Ovary (tissue), 3 donors: ENCODE measurements at regions not wholly inside any gene's neighbourhood (a gene's known extent, or its start where the extent isn't known, plus 50 kb on each side); places are given as distances from the start of the nearest gene placed in this dataset.

Source experiments
- POLR2A ChIP-seq: fragments of 450-650 bp; IDR thresholded peaks from one replicate; pipeline ENCODE4 v1.6.1; 2017; ENCODE audit warnings: antibody characterized with exemption, mild to moderate bottlenecking, moderate library complexity
- TF ChIP-seq, protein P1 (sequence below), 3 donors: fragments of 450-650 bp in 2 of 3; fragments of 200-600 bp in 1 of 3; IDR thresholded peaks; one replicate each; pipeline versions ENCODE4 v1.5.1 to v1.8.0; 2016 to 2022; ENCODE audit warnings: antibody characterized with exemption in 3 of 3, mild to moderate bottlenecking in 1 of 3
- donor health status: DM: no; HTN: no; CAD: no.

GRCh38 chr4:156654410-156654809 is 317.2 kb downstream of the PDGFC start:
- TF ChIP-seq, protein P1, sequence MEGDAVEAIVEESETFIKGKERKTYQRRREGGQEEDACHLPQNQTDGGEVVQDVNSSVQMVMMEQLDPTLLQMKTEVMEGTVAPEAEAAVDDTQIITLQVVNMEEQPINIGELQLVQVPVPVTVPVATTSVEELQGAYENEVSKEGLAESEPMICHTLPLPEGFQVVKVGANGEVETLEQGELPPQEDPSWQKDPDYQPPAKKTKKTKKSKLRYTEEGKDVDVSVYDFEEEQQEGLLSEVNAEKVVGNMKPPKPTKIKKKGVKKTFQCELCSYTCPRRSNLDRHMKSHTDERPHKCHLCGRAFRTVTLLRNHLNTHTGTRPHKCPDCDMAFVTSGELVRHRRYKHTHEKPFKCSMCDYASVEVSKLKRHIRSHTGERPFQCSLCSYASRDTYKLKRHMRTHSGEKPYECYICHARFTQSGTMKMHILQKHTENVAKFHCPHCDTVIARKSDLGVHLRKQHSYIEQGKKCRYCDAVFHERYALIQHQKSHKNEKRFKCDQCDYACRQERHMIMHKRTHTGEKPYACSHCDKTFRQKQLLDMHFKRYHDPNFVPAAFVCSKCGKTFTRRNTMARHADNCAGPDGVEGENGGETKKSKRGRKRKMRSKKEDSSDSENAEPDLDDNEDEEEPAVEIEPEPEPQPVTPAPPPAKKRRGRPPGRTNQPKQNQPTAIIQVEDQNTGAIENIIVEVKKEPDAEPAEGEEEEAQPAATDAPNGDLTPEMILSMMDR (IDR thresholded peaks at IDR 0.05) = no peak
- no peak for TF ChIP-seq POLR2A
